Stimulated activated CD4-positive, alpha-beta T cell treated with anti-CD3 and anti-CD28 coated beads, Interleukin-1b, Interleukin-23, amount 100 ng/mL, for 24 hours (primary cell): ENCODE measurements at regions not wholly inside any gene's neighbourhood (a gene's known extent, or its start where the extent isn't known, plus 50 kb on each side); places are given as distances from the start of the nearest gene placed in this dataset.
"Not testable (repeated sequence)": the region's sequence is repeated elsewhere in the genome, so short reads cannot be mapped to it uniquely, and the experiment has no call there.

ENCODE experiments used
- DNase-seq, 4 experiments: peaks; one replicate each; pipeline ENCODE4 v3.0.0-alpha.2; 2020; ENCODE audit warnings: low read depth in 4 of 4, low spot score in 1 of 4

DNA sequence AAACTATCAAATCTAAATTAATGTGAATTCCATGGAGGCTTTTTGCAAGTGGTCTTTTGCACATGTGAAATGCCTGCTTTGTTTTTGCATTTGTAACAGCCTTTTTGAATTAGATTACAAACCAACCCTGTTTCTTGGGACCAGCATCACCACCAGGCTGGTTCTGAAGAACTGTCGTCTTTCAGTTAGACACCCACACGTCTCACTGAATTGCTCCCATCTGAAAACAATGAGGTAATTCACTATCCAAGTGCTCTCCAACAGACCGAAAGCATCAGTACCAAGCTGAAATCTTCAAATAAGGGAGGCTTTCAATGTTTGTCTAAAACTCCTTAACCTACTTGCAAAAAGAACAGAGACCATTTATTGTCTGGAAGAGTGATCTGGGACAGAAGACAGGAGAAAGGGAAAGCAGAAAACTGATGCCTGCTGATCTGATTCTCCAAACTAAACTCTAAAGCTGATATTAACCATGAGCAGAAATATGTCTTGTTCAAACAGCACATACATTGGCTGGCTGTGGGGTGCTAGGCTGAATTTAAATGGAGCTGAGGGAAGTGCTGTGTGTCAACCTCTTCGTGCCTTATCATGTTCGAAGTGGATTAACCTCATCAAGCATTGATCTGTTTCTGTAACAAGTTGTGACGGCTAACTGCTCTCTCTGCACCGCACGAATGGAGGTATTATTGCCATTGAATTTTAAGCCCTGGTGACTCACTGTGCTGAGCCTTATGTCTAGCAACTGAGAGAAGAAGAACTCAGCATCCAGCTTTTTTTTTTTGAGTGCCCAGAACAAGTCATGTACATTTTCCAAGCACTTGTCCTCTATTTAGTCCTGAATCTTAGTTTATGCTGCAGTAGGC, 213.7 kb upstream of the P2RY1 start:
- no peak for DNase-seq

DNA sequence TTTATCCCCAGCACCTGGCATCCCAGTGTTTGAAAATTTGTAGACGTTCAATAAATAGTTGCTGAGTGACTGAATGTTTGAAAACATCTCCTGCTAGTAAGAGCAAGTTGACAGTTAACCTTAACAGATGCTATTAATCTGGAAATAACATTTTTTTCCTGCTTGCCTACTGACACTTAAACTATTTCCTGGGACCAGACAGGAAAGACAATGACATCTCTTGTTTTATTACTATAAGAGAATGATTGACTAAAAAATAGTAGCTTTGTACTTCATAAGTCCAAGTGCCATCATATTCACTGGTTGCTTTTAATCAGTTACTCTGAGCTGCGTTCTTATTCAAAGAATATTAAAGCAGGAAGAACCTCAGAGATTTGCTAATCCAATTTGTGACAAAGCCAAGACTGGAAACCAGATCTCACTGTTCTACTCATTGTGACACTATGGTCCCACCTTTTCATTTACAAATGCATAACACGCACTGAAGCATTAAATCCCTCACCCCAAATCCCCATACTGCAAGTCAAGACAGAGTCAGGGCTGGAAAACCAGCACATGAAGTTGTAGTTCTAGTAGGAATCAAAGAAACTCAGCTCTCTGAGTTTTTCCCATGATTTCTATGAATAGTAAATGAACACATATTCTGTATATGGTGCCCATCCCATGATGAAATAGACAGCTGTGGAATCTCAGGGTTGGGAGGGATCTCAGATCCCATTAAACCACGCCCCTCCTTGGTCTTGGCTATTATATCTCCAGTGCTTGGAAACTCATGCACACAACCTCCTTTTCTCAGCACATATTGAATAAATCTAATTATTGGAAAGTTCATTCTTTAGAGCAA, 212.7 kb upstream of the P2RY1 start:
- DNase-seq: no peak

GRCh38 chr3:152622811-152623167, 212.1 kb upstream of the P2RY1 start:
- no peak for DNase-seq

GRCh38 chr3:152623286-152623911, 211.5 kb upstream of the P2RY1 start:
- no peak for DNase-seq

DNA sequence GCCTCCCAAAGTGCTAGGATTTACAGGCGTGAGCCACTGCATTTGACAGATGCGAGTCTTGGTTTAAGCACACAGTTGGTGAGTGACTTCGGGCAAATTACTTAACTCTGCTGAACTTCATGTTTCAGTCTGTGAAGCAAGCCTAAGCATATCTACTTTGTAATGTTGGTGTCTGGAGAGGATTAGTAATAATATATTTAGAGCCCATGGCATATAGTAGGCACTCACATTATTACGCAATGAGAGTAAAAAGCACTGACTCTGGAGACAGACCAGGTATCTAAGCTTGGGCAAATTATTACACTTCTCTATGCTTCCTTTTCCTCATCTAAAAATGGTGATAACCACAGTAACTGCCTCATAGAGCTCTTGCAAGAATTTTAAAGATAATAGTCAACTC, 208.7 kb upstream of the P2RY1 start:
- no peak for DNase-seq

DNA sequence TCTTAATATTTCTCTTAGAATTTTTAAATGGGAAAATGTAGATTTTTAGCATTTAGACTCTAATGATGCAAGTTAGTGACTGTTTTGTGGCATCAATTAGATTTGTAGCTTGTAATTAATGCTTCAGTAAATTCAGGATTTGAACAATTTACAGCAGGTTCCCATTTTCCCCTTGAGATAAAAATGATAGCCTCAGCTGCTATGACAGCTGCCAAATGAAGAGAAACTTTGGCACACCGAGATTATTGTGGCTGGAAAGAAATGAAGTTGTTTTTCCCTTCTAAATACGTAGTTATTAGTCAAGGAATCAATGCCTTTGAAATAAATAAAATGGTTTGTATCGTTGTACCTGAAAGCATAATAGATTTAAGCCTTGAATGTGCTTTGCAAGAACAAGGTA, 206.4 kb upstream of the P2RY1 start:
- no peak for DNase-seq

- no peak for DNase-seq
Observed at GRCh38 chr3:152629363-152630122, 205.4 kb upstream of the P2RY1 start.

DNA sequence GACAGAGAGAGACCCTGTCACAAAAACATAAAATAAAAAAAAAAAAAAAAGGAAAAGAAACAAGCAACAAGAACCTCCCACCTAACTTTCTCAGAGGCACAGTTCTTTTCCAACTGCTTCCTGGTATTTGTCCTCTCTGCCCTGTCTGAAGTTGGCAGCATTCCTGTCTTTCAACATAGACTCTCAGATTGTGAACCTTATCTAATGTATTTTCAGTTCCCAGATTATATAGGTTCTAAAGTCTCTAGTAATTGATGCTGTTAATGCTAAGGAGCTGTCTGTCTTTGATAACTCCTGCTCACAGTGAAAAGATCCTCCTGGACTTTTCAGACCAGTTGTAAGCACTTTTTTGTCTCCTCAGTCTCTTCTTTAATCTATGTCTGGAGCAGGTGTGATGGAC, 199.5 kb upstream of the P2RY1 start:
- DNase-seq: no peak

DNA sequence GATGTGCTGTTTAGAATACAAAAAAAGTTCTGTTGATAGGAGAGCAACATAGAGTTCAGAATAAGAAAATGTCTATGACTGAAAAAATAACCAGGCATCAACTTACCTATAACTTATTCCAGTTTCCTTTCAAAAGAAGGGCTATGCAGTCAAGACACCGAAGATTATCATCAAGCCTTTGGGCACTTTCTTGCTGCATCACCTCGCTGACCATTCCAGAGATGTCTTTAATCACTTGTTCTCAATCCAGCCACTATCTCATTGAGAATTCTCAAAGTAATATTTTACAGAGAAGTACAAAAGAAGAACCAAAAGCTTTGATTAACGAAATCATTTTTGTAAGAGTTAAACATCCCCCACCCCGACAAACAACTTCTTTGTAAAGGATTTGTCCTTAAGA, 198.3 kb upstream of the P2RY1 start:
- DNase-seq: no peak

DNA sequence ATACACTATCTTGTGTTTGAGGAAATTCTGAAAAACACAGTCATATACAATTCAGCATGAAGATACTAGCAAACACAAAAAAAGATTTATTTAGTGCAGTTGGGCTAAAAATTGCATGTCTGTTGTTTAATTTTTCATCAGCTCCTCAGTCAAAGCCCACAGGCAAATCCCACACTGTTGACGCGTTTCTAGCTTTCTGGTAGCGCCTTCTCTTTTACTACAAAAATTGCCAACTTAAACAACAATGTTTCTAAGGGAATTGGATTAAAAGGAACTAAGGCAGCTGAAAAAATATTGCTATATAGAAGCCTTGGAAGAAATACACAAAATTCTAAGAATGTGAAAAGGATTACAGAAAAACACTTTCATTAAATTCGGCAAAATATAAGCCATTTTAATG, 196.7 kb upstream of the P2RY1 start:
- no peak for DNase-seq

DNA sequence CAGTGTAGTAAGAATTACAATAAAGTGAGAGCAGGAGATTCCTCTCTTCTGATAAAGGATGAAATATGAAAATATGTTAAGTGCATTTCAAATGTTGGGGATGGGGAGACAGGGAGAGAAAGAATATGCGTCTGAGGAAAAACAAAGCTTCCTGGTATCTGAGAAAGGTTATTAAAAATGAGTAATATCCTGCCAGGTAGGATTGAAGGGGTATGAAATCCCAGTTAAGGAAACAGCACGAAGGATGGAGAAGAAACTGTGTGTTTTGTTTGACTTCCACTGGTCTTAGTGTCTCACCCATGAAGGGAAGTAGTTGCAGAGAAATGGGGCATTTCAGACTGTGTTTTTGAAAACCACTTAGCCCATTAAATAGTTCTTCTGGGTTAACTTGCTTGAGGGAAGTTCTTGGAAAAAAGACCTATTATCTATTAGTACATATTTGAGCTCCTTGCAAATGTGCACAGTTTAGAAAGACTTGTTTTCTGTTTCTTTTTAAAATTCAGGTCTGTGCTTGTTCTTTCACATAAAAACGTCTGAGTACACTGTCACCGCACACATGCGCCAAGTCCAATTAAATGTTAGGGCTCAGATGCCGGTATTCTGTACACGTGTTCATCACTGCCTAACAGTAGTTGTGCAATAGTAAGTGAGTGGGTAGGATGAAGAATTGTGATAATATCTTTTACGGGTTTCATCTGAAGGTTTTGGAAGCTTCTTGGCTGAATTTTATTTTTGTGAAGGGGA, 196.1 kb upstream of the P2RY1 start:
- no peak for DNase-seq

- DNase-seq: no peak
Observed at GRCh38 chr3:152641198-152641597, 193.7 kb upstream of the P2RY1 start.

DNA sequence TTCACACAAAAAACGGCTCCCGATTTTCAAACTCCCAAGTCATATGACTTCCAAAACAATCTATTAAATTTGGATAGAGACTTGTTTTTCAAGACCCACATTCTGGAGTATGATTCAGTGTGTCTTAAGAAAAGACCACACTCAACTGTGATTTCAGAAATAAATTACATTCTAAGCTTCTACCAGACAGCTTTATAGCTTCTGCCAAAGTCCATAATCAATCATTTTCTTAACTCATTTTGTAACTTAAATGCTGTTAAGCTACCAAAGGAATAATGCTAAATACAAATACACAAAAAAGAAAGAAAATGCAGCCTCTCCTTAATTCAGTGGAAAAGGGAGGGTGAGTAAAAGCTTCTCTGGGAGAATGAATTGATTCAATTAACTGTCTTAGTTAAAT, 192.3 kb upstream of the P2RY1 start:
- no peak for DNase-seq

DNA sequence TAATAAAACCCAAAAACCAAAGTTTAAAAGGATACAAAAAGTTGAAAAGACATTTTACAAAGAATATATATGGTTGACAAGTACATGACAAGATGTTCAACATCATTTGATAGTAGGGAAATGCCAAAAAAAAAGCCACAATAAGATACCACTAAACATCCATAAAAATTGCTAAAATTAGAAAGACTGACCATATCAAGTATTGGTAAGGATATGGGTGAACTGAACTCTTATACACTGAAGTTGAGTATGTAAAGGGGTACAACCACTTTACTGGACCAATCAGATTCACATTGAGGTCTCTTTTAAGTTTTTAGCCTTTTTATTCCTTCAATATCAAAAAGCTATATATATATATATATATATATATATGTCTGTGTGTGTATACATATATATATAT, 190.5 kb upstream of the P2RY1 start:
- no peak for DNase-seq

GRCh38 chr3:152646004-152646403, 188.9 kb upstream of the P2RY1 start:
- DNase-seq: no peak

DNA sequence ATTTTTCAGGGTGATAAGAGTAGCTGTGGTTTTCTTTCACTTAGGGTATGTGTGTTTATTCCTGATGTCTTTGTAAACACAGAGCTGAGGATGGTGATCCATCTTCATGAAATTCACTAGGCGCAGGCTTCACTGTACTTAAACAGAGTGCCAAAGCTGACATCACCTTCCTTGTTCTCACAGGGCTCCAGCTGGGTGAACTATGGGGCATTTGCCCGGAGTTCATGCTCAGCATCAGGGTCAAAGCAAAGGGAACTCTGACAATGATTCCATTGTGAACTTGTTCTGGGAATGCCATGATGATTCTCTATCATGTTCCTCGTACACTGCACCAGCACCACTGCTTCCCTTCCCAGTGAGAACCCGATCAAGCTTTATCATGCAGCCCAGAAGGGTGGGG, 184.8 kb upstream of the P2RY1 start:
- DNase-seq: no peak

DNA sequence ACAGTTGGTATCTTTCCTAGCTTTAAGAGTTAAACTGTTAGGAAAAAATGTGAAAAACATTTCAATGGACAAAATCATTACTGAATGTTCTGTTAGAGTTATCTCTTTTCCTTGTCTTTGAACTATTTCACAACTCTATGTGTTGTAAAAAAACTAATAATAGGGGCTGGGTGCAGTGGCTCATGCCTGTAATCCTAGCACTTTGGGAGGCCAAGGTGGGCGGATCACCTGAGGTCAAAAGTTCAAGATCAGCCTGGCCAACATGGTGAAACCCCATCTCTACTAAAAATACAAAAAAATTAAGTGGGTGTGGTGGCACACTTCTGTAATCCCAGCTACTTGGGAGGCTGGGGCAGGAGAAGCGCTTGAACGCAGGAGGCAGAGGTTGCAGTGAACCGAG, 184.0 kb upstream of the P2RY1 start:
- not testable (repeated sequence) for DNase-seq

DNA sequence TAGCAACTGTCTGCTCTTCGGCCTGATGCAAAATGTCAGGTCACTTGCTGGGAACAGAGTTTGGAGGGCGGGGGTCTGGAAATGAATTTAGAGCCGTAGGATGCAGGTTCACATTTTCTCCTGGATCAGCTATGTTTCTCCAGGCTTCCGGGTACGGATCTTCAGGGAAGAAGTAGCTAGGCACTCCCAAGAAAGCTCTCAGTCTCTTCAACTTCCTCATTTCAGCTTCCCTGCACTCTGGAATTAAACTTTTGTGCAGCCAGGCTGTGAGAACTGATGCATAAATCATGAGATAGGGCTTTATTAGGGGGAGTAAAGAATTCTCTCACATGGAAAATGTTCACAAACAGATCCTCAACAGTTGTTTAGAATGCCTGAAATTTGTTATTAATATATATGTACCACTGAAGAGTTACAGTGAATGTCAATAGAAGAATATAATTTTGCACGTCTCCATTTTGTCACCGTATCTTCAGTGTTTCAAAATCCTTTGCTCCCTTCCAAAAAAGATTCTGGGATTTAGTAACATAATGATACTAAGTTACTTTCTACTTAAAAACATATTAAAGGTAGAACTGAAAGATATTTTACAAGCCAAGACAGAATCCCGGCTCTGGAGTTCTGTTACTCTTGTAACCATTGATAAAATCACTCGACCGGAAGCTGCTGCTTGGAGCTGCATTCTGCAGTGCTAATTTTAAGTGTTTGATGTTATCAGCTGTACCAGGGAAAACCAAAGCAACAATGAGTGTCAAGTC, 178.5 kb upstream of the P2RY1 start:
- DNase-seq: no peak

DNA sequence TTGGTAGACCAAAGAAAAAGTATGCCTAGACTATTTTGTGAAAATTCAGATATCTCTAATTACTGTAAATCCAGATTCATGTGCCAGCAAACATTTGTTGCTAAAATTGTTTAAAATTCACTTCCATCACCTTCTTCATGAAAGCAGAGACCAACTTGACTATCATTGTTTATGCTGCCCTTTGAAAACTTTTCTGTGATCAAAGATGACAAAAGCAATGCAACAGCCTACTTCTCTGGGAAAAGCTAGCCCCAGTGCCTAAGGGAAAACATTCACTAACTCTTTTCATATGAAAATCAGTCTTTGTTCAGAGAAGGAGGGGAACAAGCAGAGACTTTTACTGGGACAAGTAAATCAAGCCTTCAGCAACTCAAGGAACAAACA, 178.0 kb upstream of the P2RY1 start:
- DNase-seq: no peak
